ENCODE measurements at regions not wholly inside any gene's neighbourhood (a gene's known extent, or its start where the extent isn't known, plus 50 kb on each side); places are given as distances from the start of the nearest gene placed in this dataset.

DNA sequence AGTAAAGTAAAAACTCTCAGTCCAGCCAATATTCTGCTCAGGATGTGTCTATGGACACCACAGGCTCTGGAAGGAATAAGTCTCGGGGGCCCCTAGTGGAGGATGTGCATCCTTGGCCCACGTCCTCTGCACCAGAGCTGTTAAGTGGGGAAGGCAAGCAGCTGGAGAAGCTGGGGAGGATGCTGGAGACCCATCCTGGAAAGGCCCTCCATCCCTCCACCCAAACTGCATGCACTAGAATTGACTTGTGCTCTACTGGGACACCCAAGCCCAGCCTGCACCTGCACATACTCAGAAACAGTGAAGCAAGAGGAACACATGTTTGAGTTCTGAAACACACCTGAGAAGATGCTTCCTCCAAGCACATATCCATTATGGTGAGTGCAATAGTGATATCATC, 307.8 kb downstream of the TSHZ3 start:
- TF ChIP-seq, protein P1, sequence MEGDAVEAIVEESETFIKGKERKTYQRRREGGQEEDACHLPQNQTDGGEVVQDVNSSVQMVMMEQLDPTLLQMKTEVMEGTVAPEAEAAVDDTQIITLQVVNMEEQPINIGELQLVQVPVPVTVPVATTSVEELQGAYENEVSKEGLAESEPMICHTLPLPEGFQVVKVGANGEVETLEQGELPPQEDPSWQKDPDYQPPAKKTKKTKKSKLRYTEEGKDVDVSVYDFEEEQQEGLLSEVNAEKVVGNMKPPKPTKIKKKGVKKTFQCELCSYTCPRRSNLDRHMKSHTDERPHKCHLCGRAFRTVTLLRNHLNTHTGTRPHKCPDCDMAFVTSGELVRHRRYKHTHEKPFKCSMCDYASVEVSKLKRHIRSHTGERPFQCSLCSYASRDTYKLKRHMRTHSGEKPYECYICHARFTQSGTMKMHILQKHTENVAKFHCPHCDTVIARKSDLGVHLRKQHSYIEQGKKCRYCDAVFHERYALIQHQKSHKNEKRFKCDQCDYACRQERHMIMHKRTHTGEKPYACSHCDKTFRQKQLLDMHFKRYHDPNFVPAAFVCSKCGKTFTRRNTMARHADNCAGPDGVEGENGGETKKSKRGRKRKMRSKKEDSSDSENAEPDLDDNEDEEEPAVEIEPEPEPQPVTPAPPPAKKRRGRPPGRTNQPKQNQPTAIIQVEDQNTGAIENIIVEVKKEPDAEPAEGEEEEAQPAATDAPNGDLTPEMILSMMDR (IDR thresholded peaks at IDR 0.05; ENCODE audit: poor library complexity, severe bottlenecking) = no peak
- no peak for TF ChIP-seq EP300 (conservative IDR thresholded peaks at IDR 0.05; ENCODE audit: poor library complexity, severe bottlenecking)

Data from neural cell (in vitro differentiated cells).